Putamen (tissue), 1 donor: ENCODE measurements at regions not wholly inside any gene's neighbourhood (a gene's known extent, or its start where the extent isn't known, plus 50 kb on each side); places are given as distances from the start of the nearest gene placed in this dataset.
A peak's percentile ranks its signal among the peaks of the same experiment; 100 is the strongest.

ENCODE experiments used
- DNase-seq: peaks from one replicate; pipeline ENCODE4 v3.0.0-alpha.2; 2016; ENCODE audit warnings: low spot score

DNA sequence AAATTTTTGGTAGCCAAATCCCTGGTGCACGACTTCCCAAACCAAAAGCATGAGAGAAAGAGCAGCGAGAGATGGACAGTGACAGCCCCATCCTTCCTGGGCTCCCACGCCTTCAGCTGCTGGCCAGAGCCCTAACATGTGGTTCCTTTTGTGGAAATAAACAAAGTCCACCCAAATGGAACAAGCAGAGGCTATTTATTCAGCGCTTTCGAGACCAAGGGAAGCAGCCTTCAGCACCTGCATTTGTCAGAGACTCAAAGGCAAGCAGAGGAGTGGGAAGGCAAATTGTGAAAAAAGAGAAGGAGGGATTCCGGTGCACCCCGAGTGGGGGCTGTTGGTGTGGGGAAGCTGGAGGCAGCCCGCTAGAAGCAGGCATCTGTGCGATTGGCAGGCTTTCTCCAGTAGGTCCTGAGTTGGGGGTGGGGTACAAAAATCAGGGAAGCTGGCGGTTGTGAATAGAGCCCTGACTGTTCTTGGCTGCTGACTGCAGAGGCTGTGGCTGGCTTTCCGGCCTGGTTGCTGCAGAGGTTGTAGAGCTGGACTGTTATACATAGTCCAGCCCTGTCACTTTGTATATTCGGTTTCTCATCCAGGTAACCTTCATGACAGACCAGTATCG, 427.2 kb downstream of the OCA2 start:
- peak; percentile 21 for DNase-seq

DNA sequence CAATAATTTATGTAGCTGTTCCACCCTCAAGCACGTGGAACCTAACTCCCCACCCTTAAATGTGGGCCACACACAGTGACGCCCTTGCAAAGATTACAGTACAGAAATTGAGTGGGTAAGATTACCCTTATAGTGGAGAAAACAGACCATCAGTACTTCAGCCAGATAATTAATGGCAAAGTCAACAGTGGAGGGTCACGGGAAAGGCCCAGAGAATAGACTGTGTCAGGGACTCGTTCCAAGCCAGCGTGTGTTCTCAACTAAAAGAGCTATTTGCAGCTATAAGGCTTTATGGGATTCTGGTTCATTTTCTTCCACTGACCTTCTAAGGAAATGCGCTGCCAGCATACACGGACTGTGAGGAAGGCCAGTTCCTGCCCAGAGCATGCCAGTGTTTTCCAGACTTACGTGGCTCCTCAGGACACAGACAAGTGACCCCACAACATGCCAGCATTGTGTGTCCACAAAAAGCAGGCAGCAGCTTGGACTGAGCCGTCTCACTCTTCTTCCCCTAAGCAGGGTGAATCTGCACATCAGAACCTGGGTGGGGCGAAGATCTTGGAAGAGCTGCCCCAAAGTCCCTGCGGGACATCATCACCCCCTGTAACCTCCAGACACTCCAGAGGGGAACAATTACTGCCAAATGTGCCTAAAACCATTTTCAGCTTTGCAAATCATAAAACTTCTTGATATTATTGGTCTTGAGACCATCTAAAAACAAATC, 428.5 kb downstream of the OCA2 start:
- no peak for DNase-seq

DNA sequence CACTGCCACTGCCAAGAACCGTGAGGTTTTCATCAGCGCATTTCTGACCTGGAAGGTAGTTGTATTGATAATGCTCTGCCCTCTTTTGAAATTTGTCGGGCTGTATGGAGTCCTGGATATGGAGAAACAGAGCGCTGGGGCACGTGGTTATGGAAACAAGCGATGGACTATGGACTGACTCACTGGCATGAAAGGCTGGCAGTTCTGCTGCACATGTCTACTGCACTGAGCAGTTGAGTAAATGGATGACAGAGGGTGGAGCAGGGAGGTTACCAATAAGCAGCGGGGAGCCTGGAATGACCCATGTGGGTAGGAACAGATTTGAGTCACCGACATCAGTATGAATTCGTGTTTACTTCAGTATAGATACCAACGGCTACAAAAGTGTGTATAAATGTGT, 429.5 kb downstream of the OCA2 start:
- DNase-seq: no peak

DNA sequence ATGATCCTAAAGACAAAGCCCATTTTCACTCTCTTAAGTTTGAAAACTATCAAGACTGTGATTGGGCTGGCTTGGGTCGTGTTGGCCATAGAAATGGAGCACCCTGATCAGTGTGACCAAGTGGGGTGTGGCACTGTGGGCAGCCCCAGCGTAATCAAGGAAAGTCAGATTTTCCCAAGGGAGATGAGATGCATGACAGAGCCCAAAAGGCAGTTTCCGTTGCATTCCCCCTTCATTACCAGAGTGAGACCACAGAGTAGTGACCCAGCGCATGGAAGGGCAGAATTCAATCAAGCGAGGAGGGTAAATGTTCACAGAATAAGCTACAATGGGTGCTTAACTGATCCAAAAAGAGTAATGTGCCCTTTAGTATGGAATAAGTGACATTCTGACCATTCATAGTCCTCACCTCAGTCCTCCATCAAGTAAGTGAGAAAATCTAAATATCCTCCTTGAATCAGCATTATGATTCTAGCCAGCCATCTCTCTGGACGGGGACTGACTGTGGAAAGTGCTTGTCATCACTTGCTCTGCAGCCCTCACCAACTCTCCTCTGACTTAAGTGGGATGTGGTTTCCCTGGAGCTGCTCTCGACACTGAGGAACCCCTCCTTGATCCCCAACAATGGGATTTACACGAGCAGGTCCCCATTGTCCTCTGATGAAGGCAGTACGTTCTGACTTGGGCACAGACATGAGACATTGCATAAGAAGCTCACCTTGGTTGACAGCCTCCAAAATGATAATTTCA, 430.5 kb downstream of the OCA2 start:
- DNase-seq: no peak

DNA sequence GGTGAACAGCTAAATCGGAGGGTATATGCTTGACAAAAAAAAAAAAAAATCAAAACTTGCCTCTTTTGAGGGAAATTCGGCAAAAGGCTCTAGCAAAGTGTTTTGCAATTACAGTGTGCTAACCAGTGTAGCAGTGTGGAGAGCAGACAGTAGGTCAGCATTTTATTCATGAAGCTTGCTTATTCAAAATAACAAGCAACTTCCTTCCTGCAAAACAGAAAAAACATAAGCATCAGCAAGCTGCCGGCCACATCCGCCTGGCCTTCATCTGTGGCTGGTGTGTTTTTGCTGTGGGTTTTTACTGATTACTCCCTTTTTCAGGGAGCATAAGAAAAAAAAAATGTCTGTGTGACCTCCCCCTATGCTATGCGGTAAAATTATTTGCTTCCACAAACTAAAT, 434.1 kb downstream of the OCA2 start:
- no peak for DNase-seq

DNA sequence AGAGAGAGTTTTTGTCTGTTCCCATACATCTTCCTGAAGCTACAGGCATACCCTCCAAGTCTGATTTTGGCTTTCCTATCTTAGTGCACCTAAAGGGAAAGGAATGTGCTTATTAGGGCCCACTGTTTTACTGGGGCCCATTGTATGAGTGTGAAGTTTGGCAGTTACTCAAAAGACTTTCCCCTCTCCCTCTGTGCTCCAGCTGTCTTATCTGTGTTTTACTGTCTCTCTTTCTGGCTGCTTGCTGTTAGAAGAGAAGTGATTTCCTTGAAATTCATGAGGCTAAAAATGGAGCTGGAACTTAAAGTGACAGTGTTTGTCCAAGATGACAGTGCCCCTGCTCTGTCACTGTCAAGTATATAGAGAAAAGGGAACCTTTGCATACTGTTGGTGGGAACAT, 436.2 kb downstream of the OCA2 start:
- DNase-seq: no peak

DNA sequence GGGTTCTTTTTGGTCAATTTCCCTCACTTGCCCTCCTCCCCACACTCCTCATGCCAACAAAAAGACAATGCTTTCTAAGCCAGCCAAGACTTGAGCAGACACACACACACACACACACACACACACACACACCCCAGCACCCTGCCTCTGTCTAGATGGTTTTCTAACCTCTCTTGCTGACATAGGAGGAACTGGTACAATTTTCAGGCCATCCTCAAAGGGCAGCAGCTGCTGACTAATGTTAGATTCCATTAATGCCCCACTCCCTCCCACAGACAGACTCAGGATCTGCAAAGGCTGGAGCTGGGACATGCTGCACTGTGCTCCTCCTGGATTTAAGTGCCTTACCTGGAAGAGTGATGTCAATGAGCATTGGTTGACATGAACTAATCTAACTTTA, 438.4 kb downstream of the OCA2 start:
- no peak for DNase-seq

DNA sequence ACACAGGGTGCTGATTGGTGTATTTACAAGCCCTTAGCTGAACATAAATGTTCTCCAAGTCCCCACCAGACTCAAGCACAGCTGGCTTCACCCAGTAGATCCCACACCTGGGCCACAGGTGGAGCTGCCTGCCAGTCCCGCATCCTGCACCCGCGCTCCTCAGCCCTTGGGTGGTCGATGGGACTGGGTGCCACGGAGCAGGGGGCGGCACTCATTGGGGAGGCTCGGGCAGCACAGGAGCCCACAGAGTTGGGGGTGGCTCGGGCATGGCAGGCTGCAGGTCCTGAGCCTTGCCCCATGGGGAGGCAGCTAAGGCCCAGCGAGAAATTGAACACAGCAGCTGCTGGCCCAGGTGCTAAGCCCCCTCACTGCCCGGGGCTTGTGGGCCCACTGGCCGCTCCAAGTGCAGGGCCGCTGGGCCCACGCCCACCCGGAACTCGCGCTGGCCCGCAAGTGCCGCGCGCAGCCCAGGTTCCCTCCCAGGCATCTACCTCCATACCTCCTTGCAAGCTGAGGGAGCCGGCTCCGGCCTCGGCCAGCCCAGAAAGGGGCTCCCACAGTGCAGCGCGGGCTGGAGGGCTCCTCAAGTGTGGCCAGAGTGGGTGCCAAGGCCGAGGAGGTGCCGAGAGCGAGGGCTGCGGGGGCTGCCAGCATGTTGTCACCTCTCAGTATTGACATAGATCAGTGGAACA, 442.7 kb downstream of the OCA2 start:
- DNase-seq: no peak

DNA sequence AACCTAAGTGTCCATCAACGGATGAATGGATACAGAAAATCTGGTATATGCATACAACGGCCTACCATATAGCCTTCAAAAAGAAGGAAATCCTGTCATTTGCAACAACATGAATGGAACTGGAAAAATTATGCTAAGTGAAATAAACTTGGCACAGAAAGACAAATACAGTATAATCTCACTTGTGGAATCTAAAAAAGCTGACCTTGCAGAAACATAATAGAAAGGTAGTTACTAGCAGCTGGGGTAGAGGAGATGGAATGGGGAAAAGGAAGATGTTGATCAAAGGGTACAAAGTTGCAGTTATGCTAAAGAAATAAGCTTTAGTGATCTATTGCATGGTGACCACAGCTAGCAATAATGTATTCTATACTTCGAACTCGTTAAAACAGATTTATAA, 444.1 kb downstream of the OCA2 start:
- DNase-seq: no peak

DNA sequence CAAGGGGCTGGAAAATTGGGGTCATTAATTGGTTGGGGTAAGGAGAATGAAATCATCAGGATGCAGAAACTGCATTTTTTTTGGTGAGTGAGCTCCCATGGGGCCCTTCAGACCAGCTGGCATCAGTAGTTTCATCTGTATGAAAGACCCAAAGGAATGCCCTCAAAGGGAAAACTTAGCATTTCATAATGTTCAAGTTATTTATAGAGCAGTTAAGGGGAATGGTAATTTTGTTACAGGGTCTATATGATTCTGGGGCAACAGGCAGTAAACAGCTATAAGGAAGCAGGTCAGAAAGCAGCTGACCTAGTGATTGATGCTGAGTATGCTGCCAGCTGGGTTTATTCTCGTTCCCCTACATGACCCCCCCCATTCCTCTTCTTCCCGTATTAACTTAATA, 448.9 kb downstream of the OCA2 start:
- no peak for DNase-seq

DNA sequence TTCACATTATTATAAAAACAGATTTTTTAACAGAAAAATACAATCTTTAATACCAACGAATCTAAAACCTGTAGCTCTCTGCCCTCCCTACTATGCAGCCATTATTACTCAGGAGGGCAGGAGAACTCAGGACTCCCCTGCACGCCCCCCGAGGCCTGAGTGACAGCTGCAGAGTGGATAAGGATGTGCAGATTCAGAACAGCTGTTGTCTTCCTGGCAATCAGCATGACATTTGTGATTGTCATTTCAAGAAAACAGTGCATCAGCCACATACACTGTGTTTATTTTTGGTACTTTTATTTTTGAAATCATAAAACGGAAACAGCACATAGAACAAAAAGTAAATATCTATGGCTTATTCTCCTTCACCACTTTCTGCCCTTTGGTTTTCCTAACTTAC, 450.8 kb downstream of the OCA2 start:
- no peak for DNase-seq

DNA sequence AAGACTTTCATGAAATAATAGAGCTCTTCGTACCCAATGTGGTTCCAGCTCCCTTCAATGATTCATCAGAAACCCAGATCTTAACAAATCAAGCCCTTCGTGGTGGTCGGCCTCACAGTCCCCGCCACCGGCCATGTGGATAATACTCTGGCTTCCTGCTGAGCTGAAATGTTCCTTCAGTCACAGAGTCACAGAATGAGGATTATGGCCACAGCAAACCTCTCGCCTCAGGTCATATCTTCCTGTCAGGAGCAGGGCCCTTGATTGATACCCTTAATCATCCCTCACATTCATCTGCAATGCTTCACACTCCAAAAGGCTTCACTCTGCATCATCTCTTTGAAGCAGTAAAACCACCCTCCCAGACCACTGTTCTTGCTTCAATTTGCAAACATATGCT, 452.6 kb downstream of the OCA2 start:
- DNase-seq: no peak

DNA sequence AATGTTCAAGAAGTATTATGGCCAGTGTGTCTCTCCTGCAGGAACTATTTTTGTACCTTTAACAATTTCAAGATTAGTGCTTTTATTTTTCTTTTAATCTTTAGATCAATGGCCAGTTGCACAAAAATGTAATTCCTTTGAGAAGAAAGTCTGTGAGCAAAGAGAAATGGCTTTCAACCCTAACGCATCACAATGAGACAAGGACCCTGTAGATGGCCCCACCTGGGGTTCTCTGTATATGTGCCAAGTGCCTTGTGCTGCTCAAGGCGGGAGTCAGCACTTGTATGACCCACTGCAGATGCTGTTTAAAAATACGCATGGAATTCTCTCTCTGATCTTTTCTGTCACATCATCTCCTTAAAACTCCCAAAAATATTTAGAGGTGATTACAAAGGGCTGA, 453.4 kb downstream of the OCA2 start:
- no peak for DNase-seq

DNA sequence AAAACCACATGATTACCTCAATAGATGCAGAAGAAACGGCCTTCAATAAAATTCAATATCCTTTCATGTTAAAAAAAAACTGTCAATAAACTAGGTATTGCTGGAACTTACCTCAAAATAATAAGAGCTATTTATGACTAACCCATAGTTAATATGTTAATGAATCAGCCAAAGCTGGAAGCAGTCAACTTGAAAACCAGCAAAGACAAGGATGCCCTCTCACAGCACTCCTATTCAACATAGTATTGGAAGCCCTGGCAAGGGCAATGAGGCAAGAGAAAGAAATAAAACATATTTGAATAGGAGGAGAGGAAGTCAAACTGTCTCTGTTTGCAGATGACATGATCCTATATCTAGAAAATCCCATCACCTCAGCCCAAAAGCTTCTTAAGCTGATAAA, 456.1 kb downstream of the OCA2 start:
- DNase-seq: no peak

DNA sequence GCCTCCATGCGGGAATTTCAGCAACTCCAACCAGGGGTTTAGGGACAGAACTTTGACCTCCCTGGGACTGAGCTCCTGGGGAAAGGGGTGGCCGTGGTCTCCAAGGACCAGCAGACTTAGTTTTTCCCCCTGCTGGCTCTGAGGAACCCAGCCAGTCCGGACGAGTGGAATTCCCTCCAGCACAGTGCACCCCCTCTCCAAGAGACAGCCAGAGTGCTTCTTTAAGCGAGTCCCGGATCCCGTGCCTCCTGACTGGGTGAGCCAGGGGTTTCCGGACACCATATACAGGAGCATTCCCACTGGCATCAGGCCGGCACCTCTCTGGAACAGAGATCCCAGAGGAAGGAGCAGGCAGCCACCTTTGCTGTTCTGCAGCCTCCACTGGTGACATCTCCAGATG, 459.5 kb downstream of the OCA2 start:
- DNase-seq: no peak

DNA sequence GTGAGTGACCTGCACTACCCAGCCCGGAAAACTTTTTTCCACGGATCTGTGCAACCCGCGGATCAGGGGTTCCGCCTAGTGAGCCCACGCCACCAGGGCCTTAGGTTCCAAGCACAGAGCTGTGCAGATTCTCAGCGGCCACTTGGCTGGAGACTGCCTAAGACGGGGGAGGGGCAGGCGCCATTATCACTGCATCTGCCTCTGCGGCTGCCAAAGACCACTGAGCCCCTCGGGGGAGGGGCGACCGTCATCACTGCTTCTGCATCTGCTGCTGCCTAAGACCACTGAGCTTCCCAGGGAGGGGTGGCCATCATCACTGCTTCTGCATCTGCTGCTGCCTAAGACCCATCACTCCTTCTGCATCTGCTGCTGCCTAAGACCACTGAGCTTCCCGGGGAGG, 460.2 kb downstream of the OCA2 start:
- no peak for DNase-seq

DNA sequence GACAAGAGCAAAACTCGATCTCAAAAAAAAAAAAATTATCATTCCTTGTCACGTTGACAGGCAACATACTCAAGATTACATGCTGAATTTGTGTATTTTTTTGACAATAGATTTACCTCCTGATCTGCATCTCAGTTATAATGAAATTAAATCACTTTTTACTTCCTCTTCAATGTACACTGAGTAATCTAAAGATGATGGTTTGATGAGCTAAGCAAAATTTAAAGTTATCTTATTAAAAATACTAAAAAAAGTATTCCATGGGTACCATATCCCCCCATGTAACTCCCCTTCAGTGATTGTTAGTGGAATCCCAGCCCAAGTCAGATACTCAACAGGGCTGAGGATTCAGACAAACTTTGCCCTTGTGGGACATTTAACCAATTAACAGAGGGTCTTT, 463.2 kb downstream of the OCA2 start:
- no peak for DNase-seq

DNA sequence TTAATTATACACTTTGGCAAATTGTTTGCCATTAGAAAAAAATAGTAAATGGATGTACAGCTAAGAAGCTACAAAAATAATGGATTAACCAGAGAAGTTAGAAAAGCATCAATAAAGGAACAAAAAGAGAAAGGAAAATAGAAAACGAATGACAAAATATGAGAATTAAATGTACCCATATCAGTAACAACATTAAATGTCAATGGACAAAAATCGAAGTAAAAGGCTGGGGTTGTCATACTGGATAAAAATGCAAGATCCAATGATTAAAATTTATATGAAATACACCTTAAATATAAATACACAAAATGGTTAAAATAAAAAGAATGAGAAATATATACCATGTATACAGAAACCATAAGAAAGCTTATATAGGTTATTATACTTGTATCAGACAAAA, 470.6 kb downstream of the OCA2 start:
- DNase-seq: no peak

DNA sequence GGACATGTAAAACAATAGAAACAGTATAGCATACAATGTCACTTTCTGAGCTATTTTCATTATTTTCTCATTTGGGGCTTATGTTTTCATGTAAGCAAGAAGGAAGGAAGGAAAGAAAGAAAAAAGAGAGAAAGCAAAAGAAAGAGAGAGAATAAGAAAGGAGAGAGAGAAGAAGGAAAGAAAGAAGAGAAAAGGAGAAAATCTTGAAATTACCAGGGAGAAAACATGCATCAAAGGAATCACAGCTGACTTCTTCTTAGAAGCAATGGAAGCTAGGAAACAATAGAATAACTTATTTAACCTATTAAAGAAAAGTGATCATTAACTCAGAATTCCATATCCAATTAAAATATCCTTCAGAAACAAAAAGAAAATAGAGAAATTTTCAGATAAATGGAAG, 471.5 kb downstream of the OCA2 start:
- no peak for DNase-seq

DNA sequence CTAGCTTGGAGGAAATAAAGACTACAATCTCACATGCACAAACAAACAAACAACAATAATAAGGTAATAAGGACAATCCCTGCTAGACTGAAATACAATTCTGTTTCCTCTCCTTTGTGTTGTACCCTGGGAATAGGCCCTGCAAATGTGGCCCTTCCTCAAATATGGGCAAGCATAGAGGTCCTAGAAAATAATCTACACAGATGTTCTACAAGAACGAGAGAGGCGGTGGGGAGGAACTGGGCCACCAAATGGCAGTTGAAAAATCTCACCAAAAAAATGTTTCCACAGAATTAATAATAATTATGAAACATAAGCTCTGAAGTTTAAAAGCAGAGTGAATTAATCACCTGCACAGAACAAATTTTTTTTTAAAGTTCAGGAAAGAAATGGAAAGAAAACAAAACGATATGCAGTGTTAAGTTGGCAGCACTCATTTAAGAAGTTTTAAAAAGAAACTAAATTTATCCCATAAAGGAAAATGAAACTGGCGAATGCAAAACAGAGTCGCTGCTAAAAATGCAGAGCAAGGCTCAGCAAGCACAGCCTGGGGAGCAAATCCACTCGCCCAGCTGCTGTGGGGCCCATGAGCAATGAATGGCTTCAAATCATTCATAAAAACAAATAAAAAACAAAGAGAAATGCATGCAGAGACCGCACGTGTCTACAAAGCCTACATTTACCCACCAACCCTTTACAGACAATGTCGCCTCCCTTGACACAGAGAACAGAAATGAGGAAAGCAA, 475.4 kb downstream of the OCA2 start:
- no peak for DNase-seq

DNA sequence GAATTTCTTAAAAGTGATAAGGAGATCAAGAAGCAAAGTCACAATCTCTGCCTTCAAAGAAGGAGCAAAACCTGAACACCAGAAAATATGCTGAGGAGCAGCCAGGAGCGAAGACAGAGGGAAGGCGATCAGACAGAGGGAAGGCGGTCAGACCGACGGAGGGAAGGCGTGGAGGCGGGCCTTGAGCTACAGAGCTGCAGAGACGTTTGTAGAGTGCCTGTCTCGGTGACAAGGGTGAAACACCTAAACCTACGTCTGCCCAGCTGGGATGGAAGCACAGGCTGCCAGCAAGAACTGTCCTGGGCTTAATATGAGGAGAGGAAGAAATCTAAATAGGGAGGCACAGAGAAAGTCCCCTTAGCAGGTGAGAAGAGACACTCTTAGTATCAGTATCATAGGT, 476.0 kb downstream of the OCA2 start:
- DNase-seq: no peak

DNA sequence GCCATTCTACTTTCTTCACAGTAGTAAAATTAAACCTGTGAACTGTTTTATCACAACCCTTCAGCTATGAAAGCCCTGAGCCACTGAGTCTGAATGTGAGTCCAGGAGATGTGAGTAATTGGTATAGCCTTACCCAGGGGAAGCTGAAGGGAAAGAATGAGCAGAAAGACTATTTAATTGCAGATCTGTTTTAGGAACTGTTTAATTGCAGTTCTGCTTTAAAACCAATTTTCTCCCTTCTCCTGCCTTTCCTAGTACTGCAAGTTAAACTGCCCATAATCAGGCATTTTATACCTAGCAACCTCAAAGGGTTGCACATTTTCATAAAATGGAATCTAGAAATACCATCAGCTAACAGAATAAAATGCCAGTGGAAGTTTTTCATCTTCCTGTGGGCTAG, 476.7 kb downstream of the OCA2 start:
- no peak for DNase-seq
